KBM-7 (cell line): ENCODE measurements at regions not wholly inside any gene's neighbourhood (a gene's known extent, or its start where the extent isn't known, plus 50 kb on each side); places are given as distances from the start of the nearest gene placed in this dataset.
A peak's percentile ranks its signal among the peaks of the same experiment; 100 is the strongest.

Source experiments
- DNase-seq: peaks from one replicate; pipeline ENCODE4 v3.0.0-alpha.2; 2015
- in situ Hi-C: fragments of 300-500 bp; cut with MboI; formaldehyde crosslinking; loops from 2 replicates; pipeline ENCODE4 v1.14.3; 2020; ENCODE audit warnings: low sequenced_read_pairs, low pct_unique_long_range_greater_than_20kb, mixed read lengths

- in situ Hi-C loops: no loop called here
- peak; percentile 8 for DNase-seq
Observed at GRCh38 chr2:7592618-7593140, 675.5 kb downstream of the RNF144A start.

GRCh38 chr2:7593360-7593759, 676.1 kb downstream of the RNF144A start:
- DNase-seq: peak; percentile 28
- in situ Hi-C loops: no loop called here

GRCh38 chr2:7594211-7594610, 677.0 kb downstream of the RNF144A start:
- peak; percentile 15 for DNase-seq

DNA sequence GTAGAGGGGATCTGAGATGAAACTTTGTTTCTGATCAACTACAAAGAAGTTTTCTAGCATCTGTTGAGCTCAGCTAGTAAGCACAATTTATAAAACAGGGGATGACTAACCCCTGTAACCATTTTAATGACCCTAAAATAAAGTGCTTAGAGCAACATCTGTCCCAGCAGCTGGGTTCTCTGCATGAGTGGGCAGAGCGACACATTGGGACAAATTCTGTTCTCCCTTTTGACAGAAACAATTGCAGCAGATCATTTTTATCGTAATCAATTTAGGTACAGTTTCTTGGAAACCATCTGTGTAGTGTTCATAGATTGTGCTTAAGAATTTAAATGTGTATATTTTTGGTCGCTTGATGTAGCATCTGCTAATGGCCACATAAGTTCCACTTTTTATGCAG, 678.0 kb downstream of the RNF144A start:
- peak; percentile 1 for DNase-seq
- in situ Hi-C loops: no loop called here

More at GRCh38 chr2:7594211-7594610, 677.0 kb downstream of the RNF144A start:
- in situ Hi-C loops: no loop called here

GRCh38 chr2:7598402-7598801, 681.2 kb downstream of the RNF144A start:
- DNase-seq: no peak
- in situ Hi-C loops: no loop called here

DNA sequence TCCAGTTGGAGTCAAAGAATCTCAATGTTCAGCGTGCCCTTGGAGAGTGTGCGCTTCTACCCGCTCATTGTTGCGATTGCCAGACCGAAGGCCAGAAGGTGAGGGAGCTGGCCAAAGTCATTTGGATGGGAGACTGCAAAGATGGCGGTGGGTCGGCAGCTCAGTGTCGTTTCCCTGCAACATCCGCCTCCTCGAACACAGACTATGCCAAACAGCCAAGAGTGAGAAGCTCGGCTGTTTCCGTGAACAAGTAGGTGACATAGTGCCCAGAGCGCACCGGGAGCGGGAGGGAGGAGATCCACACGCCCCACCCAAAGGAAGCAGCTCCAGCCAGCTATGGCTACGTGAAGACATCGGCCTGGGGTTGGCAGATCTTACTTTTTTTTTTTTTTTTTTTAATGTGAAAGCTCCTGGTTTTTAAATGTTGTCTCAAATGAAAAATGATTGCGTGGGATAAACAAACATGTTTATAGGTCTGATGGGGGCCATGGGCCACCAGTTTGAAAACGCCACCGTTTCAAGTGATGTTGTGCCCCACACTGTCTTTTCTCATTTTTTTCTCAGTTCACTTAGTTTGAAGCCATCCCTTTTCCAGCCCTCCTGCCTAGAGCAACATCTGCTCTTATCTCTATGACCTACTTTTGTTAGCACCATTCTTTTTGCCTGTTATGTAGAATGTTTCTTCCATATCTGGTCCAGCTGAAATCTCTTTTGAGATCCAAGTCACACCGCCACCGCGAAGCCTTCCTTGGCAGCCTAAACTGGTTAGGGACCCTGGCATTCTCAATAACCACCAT, 682.4 kb downstream of the RNF144A start:
- DNase-seq: no peak
- in situ Hi-C loops: no loop called here

DNA sequence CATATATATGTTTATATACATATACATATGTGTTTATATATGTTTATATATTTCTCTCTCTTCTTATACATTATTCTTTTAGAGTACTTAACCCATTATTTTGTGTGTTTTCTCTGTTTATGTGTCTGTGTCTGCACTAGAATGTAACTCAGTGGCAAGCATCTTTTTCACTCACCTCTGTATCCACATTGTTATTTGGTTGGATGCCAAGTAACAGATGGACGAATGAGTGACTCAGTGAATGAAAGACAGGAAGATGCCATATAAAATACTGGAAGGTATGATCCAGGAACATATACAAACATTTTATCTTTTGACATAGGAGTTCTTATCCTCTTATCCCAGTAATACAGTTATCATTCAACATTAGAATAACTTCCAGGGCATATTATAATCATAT, 684.8 kb downstream of the RNF144A start:
- in situ Hi-C loops: no loop called here
- DNase-seq: no peak

DNA sequence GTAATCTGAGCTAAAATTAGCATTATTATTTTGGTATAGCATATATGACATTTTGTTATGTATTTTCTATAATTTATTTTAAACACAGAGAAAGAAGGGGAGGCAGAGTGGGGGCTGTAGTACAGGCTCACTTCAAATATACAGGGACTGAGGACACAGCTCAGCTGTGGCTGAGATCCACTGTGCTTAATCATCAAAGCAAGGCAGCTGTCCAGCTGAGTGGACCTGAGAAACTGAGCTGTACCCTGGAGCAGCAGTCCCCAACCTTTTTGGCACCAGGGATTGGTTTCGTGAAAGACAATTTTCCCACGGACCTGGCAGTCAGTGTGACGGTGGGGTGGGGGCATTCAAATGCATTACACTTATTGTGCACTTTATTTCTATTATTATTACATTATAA, 687.2 kb downstream of the RNF144A start:
- in situ Hi-C loops: no loop called here
- DNase-seq: no peak

DNA sequence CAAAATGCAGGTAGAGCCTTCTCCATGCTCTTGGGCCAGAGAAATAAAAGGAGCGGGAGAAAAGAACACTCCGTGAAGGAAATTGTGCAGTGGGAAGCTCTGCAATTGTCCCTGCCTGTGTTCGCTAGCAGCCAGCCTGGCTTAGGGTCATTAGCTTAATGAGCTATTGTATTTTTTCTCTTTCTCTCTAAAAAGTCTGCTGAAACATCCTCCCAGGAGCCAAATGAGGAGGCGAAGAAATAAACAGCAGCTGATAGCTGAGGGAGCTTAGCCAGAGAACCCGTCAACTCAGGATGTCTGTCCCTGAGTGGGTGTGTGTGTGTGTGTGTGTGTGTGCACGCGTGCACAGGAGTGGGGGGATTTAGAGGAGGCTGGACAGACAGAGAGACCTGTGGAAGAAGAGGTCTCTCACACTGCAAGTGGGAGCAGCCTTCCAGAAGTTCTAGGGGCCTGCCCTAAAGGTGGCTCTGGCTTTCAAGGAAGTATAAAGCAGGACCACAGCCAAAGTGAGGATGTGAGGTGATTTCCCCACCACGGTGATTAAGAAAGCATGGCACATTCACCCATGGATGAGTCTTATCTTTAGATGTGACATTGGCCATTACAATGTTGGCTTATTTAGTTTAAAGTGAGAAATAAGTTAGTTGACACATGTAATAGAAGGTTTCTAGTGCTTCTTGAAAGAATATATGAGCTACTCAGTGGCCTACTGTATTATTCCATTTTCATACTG, 690.4 kb downstream of the RNF144A start:
- in situ Hi-C loops: no loop called here
- DNase-seq: no peak

- DNase-seq: no peak
- in situ Hi-C loops: no loop called here
Observed at GRCh38 chr2:7609556-7609955, 692.3 kb downstream of the RNF144A start.

DNA sequence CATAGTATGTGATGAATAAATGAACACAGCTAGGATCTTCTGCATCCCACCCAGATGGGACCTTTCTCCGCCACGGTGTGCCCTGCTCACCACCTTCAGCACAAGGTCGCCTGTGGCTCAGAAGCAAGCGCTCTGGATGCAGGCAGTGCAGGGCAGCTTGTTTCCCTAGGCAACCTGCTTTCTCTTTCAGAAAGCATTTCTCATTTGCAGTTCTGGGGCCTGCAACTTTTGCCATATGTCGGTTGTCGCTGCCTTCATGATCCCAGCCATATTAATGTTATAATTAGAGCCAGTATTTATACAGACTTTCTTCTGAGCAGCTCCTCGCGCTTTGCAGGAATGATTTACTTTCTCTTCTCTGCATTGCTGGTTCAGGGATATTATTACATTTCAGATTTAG, 692.8 kb downstream of the RNF144A start:
- in situ Hi-C loops: no loop called here
- no peak for DNase-seq

DNA sequence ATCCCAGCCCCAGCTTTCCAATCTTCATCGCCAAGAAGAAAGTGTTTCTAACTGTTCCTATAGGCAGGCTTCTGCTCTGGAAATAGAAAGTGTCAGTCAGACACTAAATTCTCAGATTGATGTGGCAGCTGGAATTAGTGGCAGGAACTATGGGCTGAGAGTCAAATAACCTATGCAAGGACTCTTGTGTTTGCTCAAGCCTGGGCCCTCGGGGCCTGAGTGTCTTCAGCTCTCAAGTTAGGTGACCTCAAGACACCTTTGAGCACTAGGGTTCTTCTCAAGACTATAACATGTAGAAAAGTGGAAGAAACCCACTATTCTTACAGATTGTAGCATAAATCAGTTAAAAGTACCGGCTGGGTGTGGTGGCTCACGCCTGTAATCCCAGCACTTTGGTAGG, 694.5 kb downstream of the RNF144A start:
- no peak for DNase-seq
- in situ Hi-C loops: no loop called here

GRCh38 chr2:7612969-7613368, 695.8 kb downstream of the RNF144A start:
- in situ Hi-C loops: no loop called here
- no peak for DNase-seq

GRCh38 chr2:7613831-7614230, 696.6 kb downstream of the RNF144A start:
- no peak for DNase-seq
- in situ Hi-C loops: no loop called here

GRCh38 chr2:7618031-7618430, 700.8 kb downstream of the RNF144A start:
- DNase-seq: peak; percentile 14
- in situ Hi-C loops: no loop called here

DNA sequence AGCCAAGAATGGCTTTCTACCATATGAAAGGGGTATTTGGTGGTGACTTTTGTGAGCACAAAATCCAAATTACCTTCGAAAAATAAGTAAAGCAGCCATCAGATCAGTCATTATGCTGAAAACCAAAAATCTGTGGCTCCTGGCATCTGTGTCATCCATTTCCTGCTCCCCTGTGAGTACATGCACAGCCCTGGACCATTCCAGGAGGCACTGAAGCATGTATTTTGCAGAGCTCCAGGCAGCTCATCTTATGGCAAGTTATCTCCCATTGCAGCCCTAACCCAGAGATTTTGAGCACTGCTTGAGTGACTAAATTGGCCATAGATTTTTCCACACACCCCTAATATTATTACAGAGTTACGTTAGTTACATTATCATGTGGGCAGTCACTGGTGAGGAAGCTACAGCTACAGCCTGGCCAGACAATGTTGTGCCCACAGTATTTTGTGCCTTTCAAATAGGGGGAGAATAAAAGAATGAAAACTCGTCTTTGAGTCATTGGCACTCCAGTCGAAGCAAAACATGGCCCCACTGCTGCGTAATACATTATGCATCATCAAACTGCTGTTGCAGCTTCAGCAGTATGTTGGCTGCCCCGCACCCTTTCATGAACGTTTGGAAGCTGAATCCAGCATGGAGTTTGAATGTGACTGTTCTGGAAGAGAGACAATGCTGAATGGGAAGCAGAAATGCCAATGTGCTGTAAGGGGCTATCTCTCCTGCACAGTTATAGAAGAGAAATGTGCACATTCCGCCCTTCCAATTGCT, 702.2 kb downstream of the RNF144A start:
- no peak for DNase-seq
- in situ Hi-C loops: no loop called here

GRCh38 chr2:7620255-7620654, 703.0 kb downstream of the RNF144A start:
- no peak for DNase-seq
- in situ Hi-C loops: no loop called here

DNA sequence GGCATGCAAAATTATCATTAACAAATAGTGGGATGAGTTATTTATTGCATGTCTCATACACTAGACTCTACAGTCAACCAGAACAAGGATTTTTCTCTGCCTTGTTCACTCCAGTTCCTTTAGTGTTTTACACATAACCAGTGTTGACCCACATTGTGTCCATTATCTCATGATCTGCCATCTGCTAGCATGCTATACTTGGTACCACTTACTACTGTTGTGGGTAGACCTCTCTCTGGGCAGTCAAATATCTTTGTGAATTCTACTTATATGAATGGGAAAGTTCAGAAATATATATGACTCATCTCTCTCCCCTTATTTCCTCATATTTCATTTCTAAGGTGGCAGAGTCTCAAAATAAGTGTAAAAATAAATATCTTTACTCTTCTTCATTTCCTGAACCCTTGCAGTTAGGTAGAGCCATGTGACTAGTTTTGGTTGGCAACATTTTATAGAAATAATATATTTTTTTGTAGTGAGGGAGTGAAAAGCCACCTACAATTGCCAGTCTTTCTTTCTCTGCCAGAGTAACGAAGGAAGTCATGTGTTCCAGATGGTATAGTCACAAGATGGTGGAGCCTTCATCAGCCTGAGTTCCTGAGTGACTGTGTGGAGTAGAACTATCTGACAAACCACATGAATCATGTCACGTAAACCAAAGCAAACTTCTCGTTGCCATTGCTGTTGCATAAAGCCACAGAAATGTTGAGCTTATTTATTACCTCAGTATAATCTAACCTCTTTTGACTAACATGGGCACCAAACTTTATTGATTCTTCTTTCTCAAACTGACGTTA, 704.0 kb downstream of the RNF144A start:
- in situ Hi-C loops: no loop called here
- no peak for DNase-seq
